ENCODE measurements at regions not wholly inside any gene's neighbourhood (a gene's known extent, or its start where the extent isn't known, plus 50 kb on each side); places are given as distances from the start of the nearest gene placed in this dataset.

DNA sequence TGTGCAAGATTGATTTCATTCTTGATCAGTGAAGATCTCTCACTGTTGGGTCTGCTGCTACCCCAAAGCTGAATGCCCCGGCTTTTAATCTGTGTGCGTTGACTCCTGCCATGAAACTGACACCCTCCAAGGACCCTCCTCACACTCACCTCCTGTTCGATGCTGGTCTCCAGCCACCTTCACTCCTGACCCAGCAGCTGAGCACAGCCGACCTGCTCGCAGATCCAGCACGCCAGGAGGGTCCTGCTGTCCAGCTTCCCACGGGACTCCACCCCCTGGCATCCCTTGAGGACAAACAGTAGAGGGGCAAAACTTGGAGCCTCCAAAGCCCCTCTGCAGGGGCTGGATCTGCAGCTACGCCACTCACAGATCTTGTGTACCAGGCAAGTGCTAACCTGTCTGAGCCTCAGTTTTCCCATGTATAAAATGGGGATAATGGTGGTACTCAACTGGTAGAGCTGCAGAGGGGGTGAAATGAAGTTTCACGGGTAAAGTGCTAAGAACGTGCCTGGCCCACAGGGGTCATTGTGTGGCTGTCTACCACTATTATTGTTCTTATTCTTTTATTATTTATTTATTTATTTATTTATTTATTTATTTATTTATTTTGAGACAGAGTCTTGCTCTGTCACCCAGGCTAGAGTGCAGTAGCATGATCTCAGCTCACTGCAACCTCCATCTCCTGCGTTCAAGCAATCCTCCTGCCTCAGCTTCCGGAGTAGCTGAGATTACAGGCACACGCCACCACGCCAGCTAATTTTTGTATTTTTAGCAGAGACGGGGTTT is 178.0 kb downstream of the PHETA1 start (continued):
- TF ChIP-seq, protein P1, sequence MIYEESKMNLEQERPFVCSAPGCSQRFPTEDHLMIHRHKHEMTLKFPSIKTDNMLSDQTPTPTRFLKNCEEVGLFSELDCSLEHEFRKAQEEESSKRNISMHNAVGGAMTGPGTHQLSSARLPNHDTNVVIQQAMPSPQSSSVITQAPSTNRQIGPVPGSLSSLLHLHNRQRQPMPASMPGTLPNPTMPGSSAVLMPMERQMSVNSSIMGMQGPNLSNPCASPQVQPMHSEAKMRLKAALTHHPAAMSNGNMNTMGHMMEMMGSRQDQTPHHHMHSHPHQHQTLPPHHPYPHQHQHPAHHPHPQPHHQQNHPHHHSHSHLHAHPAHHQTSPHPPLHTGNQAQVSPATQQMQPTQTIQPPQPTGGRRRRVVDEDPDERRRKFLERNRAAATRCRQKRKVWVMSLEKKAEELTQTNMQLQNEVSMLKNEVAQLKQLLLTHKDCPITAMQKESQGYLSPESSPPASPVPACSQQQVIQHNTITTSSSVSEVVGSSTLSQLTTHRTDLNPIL (CRISPR knock-in tag; IDR thresholded peaks at IDR 0.05; ENCODE audit: low read depth), result no peak
- TF ChIP-seq SNAI2 (CRISPR knock-in tag; IDR thresholded peaks at IDR 0.05) (no peak), RARB (CRISPR knock-in tag; IDR thresholded peaks at IDR 0.05) (no peak), TCF4 (CRISPR knock-in tag; IDR thresholded peaks at IDR 0.05; ENCODE audit: borderline replicate concordance) (no peak)
- TF ChIP-seq, protein P2, sequence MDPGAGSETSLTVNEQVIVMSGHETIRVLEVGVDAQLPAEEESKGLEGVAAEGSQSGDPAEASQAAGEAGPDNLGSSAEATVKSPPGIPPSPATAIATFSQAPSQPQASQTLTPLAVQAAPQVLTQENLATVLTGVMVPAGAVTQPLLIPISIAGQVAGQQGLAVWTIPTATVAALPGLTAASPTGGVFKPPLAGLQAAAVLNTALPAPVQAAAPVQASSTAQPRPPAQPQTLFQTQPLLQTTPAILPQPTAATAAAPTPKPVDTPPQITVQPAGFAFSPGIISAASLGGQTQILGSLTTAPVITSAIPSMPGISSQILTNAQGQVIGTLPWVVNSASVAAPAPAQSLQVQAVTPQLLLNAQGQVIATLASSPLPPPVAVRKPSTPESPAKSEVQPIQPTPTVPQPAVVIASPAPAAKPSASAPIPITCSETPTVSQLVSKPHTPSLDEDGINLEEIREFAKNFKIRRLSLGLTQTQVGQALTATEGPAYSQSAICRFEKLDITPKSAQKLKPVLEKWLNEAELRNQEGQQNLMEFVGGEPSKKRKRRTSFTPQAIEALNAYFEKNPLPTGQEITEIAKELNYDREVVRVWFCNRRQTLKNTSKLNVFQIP (CRISPR knock-in tag; IDR thresholded peaks at IDR 0.05; ENCODE audit: borderline replicate concordance, low read depth), result no peak

DNA sequence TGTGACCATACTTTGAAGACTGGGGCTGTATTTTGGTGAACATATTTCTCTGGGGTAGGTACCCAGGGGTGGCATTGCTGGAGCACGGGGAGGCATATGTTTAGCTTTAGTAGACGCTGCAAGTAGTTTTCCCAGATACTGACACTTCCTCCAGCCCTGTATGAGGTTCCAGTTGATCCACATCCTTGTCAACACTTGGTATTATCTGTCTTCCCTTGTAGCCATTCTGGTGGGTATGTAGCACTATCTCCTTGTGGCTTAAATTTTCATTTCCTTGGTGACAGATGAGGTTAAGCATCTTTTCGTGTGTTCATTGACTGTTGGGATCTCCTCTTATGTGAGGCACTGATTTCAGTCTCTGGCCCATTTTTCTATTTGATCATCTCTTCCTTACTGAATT is 179.1 kb downstream of the PHETA1 start:
- TF ChIP-seq OSR1 (CRISPR knock-in tag; IDR thresholded peaks at IDR 0.05), result no peak
- TF ChIP-seq, protein P1 (CRISPR knock-in tag; IDR thresholded peaks at IDR 0.05; ENCODE audit: low read depth), result no peak
- TF ChIP-seq, protein P3, sequence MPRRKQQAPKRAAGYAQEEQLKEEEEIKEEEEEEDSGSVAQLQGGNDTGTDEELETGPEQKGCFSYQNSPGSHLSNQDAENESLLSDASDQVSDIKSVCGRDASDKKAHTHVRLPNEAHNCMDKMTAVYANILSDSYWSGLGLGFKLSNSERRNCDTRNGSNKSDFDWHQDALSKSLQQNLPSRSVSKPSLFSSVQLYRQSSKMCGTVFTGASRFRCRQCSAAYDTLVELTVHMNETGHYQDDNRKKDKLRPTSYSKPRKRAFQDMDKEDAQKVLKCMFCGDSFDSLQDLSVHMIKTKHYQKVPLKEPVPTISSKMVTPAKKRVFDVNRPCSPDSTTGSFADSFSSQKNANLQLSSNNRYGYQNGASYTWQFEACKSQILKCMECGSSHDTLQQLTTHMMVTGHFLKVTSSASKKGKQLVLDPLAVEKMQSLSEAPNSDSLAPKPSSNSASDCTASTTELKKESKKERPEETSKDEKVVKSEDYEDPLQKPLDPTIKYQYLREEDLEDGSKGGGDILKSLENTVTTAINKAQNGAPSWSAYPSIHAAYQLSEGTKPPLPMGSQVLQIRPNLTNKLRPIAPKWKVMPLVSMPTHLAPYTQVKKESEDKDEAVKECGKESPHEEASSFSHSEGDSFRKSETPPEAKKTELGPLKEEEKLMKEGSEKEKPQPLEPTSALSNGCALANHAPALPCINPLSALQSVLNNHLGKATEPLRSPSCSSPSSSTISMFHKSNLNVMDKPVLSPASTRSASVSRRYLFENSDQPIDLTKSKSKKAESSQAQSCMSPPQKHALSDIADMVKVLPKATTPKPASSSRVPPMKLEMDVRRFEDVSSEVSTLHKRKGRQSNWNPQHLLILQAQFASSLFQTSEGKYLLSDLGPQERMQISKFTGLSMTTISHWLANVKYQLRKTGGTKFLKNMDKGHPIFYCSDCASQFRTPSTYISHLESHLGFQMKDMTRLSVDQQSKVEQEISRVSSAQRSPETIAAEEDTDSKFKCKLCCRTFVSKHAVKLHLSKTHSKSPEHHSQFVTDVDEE (CRISPR knock-in tag; IDR thresholded peaks at IDR 0.05), result no peak
- TF ChIP-seq ZNF565 (CRISPR knock-in tag; conservative IDR thresholded peaks at IDR 0.05; ENCODE audit: low read depth), result no peak
- TF ChIP-seq ZFP3 (CRISPR knock-in tag; IDR thresholded peaks at IDR 0.05), result no peak
- TF ChIP-seq ZC3H10 (CRISPR knock-in tag; IDR thresholded peaks at IDR 0.05), result no peak
- TF ChIP-seq ZNF70 (CRISPR knock-in tag; IDR thresholded peaks at IDR 0.05), result no peak
- no peak for TF ChIP-seq PPARA (CRISPR knock-in tag; IDR thresholded peaks at IDR 0.05; ENCODE audit: borderline replicate concordance)
- TF ChIP-seq ZNF8 (CRISPR knock-in tag; IDR thresholded peaks at IDR 0.05), result no peak
- TF ChIP-seq ISL1 (CRISPR knock-in tag; IDR thresholded peaks at IDR 0.05), result no peak
- TF ChIP-seq, protein P4, sequence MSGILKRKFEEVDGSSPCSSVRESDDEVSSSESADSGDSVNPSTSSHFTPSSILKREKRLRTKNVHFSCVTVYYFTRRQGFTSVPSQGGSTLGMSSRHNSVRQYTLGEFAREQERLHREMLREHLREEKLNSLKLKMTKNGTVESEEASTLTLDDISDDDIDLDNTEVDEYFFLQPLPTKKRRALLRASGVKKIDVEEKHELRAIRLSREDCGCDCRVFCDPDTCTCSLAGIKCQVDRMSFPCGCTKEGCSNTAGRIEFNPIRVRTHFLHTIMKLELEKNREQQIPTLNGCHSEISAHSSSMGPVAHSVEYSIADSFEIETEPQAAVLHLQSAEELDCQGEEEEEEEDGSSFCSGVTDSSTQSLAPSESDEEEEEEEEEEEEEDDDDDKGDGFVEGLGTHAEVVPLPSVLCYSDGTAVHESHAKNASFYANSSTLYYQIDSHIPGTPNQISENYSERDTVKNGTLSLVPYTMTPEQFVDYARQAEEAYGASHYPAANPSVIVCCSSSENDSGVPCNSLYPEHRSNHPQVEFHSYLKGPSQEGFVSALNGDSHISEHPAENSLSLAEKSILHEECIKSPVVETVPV (CRISPR knock-in tag; IDR thresholded peaks at IDR 0.05), result no peak
- no peak for ATAC-seq

DNA sequence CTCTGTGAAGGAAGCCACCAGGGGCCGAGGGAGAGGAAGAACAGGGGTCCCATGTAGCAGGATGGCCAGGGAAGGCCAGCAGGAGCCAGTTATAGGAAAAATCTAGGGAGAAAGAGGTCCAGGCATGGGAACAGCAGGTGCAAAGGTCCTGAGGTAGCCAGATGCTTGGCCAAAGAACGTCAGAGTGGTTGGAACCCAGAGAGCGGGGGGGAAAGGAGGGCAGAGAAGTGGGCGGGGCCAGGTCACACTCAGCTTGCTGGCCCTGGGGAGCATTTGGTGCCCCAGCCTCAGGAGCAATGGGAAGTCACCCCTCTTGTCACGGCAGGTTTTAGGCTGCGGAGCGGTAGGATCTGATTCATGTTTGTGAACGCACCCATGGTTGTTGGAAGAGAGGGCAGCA is 180.5 kb downstream of the PHETA1 start:
- TF ChIP-seq ZFP3 (CRISPR knock-in tag; IDR thresholded peaks at IDR 0.05) (no peak), ZC3H10 (CRISPR knock-in tag; IDR thresholded peaks at IDR 0.05) (no peak), ZNF70 (CRISPR knock-in tag; IDR thresholded peaks at IDR 0.05) (no peak), RARB (CRISPR knock-in tag; IDR thresholded peaks at IDR 0.05) (no peak), TCF4 (CRISPR knock-in tag; IDR thresholded peaks at IDR 0.05; ENCODE audit: borderline replicate concordance) (no peak), ISL1 (CRISPR knock-in tag; IDR thresholded peaks at IDR 0.05) (no peak), ZNF565 (CRISPR knock-in tag; conservative IDR thresholded peaks at IDR 0.05; ENCODE audit: low read depth) (no peak), ARNTL (CRISPR knock-in tag; IDR thresholded peaks at IDR 0.05; ENCODE audit: borderline replicate concordance, low read depth) (no peak), CSDC2 (CRISPR knock-in tag; IDR thresholded peaks at IDR 0.05) (no peak)
- TF ChIP-seq, protein P3 (CRISPR knock-in tag; IDR thresholded peaks at IDR 0.05), result no peak
- TF ChIP-seq, protein P4 (CRISPR knock-in tag; IDR thresholded peaks at IDR 0.05), result no peak
- TF ChIP-seq, protein P5, sequence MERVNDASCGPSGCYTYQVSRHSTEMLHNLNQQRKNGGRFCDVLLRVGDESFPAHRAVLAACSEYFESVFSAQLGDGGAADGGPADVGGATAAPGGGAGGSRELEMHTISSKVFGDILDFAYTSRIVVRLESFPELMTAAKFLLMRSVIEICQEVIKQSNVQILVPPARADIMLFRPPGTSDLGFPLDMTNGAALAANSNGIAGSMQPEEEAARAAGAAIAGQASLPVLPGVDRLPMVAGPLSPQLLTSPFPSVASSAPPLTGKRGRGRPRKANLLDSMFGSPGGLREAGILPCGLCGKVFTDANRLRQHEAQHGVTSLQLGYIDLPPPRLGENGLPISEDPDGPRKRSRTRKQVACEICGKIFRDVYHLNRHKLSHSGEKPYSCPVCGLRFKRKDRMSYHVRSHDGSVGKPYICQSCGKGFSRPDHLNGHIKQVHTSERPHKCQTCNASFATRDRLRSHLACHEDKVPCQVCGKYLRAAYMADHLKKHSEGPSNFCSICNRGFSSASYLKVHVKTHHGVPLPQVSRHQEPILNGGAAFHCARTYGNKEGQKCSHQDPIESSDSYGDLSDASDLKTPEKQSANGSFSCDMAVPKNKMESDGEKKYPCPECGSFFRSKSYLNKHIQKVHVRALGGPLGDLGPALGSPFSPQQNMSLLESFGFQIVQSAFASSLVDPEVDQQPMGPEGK (CRISPR knock-in tag; IDR thresholded peaks at IDR 0.05; ENCODE audit: borderline replicate concordance), result no peak
- TF ChIP-seq, protein P1 (CRISPR knock-in tag; IDR thresholded peaks at IDR 0.05; ENCODE audit: low read depth), result no peak
- ATAC-seq, result no peak
